Kasumi-1 (cell line): ENCODE measurements at regions not wholly inside any gene's neighbourhood (a gene's known extent, or its start where the extent isn't known, plus 50 kb on each side); places are given as distances from the start of the nearest gene placed in this dataset.

Experiments used
- DNase-seq, 2 experiments: peaks; one replicate each; lab custom pipeline; 2025; lab: John Stamatoyannopoulos, UW

DNA sequence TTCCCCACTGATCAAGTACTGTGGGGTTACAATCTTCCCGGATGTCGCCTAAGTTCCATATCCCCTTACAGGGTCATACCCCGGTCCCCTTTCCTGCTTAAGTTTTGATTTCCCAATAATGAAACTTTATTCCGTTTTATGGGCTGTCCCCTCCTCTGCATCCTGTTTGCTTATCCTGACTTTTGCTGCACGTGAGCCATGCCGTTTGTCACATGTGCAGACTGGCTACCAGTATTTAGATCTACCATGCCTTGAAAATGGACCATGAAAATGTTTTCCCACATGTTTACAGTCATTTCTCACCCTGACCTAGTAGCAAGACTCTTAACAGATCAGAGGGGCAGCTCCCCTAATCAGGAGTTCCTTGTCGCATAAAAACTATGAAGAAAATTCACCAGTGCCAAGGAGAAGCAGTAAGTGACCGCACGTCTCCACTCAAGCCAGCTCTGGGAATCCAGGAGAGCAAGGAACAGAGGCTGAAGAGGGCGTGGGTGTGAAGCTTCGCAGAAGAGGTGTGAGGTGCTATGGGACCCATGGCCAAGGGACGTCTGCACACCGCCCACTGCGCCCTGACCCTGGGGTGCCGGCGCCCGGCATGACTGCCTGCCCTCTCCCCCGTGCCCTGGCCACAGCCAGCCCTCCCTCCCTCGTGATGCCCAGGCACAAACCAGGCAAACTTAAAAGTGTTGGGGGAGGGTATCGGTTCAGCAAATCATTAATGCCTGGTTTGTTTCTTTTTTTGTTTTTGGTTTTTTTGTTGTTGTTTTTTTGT, 440.8 kb upstream of the SALL3 start:
- DNase-seq, result no peak

DNA sequence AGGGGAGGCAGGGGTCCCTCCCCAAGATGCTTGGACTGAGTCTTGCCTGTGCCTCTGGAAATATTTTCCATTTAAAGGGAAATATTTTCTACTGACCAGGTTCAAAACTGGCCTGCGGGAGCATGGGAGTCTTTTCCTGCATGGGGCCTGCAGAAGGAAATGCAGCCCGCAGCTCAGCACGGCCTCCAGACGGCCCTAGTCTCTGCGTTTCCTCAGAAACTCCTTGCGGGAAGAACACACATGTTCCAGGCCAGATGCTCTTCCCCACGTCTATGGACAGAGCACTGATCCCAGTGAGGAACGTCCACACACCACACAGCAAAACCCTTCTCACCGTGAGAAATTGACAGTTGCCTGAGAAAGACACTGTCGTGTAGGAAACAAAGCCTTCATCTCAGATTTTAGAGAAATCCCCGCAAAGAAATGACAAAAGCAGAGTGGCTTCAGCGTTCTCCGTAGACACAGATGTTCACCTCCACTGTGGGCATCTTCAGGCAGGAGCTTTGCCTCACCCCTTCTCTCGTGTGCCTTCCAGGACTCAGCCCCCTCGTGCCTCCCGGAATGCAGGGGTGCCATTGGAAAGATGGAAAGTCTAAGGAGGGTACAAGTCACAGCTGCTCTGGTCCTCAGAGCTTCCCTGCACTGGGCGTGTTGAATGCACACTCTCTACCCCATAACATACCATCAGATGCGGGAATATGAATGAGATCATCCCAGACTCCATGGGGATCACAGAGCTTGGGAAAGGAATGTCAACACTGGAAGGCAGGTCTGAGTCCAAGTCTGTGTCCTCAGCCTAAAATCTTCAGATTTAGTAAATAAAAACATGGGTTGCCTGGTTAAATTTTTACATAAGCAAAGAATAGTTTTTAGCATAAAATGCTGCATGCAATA, 438.7 kb upstream of the SALL3 start:
- no peak for DNase-seq

DNA sequence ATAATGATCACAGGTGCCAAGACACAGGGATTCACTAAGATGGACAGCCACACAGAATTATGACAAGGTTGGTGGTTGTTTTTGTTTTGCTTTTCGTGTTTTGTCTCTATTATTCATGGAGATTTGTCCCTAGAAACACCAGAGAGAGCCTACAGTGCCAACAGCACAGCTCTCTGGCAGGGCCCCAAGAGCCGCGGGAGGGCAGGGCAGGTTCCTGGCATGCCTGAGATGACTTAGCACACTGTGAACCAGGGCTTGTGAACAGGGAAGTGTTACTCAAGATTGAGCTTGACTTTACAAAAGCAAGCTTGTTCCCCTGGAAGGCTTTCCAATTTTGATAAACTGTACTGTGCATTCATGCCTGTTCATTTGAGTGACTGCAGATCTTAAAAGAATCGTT, 437.4 kb upstream of the SALL3 start:
- DNase-seq, result peak in 1 of 2 experiments; percentile 18

DNA sequence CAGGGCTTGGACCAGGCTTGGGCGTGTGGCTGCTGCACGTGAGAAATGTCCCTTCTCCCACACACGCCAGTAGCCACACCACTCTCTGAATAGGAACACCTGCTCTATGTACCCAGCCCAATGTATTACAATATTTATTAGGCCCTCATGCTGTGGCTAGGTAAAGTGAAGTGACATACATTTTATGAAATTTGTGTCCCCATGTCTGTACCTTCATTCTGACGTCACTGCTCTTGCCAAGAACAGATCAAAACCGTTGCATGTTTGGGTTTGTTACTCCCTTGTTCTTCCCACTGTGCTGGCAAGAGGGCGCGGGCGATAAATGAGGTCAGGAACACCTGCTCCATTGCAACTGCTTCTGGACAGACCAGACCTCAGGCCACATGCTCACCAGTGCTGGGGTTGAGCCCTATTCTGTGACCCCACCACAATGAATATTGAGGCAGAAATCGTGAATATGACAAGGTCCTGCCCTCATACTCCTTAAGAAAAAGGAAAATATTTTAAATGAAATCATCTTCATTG, 436.4 kb upstream of the SALL3 start:
- no peak for DNase-seq

DNA sequence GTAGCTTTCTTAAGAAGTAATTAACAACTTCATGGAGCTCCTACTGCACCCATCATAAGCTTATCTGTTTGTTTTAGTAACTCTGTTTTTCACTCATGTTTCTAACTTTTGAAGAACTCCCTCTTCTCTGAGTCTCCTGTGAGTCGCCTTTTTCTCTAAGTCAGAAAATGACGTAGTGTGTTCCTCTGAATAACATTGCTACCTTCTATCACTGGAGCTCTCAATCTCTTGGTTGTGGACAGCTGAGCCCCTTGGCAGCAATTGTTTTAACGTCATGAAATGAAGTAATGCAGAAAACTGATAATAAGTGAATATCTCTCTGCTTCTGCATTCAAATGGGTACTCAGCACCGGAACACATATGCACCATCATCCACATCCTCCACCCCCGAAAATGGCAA, 433.3 kb upstream of the SALL3 start:
- DNase-seq, result no peak

DNA sequence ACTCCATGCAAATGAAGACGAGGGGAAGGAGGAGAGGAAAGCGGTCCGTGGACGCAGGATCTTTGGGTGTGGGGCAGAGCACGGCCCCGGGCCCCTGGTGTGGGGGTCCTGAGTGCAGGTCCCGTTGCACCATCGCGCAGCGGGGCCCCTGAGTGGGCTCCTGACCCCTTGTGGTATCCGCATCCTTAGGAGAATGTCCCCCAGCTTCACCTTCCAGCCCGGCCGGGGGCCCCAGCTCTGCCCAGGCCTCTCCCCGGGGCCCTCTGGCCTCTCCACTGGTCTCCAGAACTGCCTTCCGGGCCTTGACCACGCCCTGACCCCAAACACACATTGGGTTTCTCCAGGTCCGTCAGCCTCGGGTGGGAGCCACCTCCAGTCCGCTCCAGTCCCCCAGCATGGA, 431.8 kb upstream of the SALL3 start:
- no peak for DNase-seq

DNA sequence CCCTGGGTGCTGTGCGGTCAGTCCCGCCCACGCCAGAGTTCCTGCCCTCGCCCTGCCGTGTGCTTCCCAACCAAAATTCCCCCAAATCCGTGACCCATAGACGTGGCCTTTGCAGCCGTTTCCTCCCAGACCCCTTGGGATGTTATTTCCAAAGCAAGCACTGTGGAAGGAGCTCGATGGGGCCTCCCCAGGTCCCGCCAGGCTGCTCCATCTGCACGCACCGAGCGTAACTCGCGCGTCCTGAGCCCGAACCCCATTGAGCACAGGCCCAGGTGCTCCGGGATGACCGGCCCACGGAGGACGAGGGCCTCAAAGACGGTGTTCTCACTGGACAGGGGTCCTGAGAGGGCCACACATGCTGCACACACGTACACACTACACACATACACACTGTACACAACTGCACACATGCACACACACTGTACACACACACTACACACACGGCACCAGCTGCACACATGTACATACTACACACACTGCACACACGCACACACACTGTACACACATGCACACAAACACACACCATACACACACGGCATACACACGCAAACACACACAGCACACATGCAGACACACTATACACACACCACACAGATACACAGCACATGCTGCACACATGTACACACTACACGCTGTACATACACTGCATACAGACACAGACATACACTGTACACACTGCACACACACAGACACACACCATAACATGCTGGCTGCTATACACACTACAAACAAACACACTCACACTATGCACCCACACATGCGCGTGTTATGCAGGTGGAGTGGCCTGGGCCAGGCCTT, 431.2 kb upstream of the SALL3 start:
- no peak for DNase-seq

DNA sequence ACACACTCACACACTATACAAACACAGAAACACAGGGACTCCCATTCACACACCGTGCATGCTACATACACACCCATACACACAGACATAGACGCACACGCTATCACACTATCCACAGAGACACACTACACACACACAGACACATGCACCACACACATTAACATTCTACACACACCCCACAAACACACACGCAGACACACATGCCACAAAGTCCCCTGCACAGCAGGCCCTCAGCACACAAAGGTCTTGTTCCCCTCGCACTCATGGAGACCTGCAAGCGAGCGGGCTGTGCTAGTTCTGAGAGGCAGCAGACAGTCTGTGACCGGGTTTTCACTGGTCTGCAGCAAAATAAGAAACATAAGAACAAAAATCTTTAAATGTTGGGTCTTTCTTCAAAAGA, 429.6 kb upstream of the SALL3 start:
- no peak for DNase-seq

DNA sequence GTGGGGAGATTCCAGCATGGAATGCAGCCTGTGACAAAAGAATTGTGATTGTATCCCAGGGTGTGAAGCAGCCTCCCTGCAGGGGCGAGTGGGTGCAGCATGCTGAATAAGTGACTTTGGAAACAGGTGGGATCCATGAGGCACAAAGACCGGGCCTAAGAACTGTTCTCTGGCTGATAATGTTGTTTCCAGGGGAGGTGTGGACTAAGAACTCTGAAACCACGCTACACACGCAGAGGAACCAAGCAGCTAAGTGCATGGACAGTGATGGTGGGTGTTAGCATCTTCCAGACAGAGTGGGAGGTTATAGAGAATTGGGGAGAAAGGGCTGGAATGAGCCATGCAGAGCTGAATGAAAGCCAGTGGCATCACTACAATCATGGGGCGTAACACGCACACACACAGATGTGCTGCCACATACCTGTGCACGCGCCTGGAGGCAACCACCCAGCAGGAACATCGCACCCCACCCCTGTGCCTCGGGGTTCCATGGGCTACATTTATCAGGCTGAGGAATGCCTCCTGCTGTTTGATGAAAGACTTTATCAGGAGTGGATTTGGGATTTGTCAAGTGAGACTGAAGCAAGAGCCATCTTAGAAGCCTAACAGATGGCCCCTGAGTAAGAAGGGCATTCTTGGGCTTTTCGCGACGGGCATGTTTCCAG, 424.5 kb upstream of the SALL3 start:
- no peak for DNase-seq

DNA sequence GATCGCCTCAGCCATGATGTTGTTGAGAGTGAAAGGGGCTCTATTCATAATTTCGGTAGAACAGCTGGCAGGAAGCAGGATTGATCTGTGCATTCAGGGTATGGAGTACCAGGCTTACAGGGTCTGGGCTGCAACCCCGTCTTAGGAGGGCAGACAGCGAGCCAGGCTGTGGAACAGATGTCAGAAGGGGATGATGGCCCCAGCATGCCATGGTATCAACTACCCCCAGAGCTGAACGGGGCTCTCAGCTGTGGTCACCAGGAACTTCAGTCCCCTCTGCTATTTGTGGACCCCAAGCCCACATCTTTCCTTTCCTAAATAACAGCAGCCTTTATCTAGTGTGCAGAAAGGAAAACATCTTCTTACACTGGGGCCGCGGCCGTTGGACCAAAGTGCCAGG, 422.2 kb upstream of the SALL3 start:
- no peak for DNase-seq

DNA sequence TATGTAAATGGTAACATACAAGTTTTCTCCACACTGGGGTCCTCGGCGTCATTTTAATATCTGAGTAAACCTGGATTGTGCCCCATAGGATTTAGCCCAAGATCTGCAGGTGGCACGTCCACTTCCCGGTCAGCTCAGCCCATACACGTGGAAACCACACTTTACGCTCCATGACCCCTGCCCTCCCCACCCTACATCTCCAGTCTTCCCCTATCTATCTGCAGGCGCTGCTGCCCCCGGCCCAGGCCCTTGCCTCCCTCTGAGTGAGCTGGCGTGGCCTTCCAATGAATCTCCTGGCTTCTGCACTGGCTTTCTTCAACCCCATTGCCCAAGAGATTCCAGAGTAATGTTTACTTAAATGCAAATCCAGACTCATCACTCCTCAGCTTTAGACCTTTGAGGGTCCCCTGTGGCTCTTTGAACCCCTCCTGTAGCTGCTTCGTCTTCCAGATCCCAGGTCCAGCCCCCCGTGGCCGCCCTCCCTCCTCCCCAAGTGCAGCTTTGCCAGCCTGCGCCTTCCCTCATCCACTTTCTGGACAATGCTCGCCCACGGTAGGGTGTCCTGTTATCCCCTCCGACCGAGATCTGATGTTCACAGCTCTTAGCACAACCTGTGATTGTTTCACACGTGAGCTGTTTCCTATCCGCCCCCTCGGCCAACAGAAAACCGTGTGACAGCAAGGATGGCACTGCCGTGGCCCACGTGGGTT, 421.4 kb upstream of the SALL3 start:
- no peak for DNase-seq

DNA sequence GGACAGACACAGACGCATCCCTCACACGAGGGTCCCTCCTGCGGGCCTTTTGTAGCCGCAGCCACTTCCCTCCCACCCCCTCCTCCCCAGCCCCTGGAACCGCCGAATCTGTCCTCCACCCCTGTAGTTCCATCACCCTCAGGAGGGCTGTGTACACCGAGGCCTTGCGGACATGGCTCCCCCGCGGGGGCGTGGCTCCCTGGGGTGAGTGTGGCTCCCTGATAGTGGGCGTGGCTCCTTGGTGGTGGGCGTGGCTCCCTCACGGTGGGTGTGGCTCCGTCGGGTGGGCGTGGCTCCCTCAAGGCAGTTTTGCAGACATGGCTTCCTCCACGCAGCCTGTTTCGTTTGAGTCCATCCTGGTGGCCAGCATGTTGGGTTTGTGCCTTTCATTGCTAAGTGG, 420.7 kb upstream of the SALL3 start:
- no peak for DNase-seq

DNA sequence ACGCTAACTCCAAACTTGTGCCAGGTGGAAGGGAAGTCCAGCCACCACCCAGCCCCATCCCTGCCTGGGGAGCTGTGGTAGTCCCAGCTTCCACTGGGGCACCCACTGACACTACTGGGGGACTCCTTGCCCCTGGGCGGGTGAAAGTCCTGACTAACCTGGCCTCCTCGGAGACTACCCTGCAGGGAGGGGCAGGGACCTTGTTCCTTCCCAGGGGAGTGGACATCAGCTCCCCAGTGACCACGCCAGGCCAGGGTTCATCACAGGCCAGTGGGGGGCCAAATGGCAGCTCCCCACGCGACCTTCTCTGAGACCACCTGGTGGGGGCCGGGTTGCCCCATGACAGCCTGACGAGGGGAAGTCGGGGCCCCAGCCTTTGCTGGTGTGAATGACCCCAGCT, 420.0 kb upstream of the SALL3 start:
- no peak for DNase-seq

DNA sequence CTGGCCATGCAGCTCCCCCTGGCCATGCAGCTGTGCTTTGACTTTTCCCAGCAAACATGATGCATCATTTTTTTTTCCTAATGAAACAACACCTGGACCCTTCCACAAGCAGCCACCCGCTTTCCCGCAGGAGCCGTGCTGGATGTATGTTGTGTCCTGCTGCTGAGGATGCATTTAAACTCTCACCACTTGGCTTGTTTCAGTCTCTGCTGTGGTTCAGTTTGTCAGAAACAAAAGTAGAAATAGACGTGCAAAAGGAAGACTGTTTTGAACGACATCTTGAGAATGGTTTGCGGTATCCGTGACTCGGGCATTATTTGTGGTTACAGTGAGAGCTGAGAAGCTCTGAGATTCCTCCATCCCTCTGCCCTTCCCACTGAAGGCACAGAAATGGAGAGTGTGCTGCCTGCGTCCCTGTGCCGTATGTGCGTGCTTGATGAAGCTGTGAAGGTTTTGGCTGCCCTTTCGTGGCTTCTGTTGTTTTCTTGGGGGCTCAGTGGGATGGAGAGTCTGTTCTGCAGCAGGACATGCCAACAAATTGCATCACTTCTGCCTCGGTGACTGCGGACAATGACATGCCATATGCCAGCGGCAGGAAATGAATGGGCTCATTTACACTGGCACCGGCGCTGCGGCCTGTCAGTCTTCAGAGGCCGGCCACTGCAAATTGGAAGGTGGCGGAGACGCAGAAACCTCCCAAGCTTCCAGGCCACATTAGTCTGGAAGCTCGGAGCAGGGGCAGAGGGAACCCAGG, 417.7 kb upstream of the SALL3 start:
- DNase-seq, result no peak

DNA sequence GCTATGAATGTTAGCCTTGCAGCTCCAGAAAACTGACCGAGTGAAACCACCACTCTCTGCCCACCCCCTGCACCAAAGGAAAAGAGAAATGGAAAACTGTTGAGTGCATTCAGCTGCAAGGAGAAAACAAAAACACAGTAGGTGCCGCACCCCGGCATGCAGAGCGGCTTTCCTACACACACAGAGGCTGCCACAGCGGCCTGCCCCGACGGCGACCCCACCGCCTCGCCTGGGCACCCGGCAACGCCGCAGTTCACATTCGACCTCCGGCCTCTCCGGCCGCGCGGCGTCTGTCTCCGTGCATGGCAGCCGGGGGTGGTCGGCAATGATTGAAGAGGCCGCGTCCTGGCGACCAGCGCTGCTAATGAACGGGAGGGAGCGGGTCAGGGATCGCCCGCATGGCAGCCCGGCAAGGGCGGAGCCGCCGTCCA, 417.1 kb upstream of the SALL3 start:
- no peak for DNase-seq

DNA sequence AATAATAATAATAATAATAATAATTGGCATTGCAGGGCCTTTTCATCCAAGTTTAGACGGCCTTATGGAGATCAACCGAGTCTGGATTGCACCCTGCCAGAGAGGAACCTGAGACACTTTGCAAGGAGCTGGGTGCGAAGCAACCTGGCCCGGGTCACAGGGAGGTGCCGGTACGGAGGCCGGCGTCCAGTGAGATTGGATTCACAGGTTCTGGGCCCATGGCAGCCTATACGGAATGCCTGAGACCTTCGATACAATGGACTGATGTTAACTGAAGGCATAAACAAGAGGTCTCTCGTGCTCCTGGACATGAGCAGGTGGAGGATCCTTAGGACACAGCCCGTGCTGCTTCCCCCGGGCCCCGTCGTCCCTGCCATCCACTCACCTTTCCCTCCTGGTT, 416.5 kb upstream of the SALL3 start:
- DNase-seq, result no peak

DNA sequence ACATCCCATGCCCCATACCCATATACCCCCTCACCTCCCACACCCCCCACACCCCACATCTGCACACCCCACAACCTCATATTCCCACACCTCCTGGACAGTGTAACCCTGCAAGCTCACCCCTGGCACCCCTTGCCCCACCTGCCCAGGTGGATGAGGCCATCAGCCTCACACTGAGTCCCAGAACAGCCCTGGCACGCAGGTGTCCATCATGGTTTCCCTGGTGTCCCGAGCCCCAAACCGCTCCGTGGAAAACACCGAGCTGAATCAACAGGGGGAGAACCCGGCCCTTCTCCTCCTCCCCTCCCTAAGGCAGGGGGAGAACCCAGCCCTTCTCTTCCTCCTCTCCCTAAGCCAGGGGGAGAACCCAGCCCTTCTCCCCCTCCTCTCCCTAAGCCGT, 415.6 kb upstream of the SALL3 start:
- DNase-seq, result no peak

DNA sequence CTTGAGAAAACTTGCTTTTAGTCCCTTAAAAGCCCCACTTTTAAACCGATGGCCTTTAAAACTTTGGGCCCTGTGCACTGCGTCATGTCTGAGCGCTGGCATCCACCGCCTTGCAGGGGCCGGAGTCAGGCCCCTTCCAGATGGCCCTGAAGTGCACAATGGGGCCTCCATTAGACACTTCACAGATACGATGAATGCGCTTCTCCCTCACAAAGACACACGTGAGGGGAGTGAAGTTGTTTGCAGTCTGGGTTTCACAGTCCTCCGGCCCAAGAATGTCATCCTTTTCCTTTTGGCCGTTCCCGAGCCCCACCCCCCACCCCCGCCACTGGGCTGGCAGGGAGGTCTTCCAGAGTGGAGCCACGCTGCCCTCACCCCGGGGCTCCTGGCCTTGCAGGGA, 415.1 kb upstream of the SALL3 start:
- DNase-seq, result no peak

DNA sequence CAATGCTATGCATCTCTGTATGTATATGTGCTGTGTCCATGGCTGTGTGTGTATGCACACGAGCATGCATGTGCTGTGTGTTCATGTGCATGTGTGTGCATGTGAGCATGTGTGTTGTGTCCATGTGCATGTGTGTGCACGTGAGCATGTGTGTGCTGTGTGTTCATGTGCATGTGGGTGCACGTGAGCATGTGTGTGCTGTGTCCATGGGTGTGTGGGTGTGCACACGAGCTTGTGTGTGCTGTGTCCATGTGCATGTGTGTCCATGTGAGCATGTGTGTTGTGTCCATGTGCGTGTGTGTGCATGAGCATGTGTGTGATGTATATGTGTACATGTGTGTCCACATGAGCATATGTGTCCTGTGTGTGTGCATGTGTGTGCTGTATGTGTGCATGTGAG, 414.4 kb upstream of the SALL3 start:
- DNase-seq, result no peak

DNA sequence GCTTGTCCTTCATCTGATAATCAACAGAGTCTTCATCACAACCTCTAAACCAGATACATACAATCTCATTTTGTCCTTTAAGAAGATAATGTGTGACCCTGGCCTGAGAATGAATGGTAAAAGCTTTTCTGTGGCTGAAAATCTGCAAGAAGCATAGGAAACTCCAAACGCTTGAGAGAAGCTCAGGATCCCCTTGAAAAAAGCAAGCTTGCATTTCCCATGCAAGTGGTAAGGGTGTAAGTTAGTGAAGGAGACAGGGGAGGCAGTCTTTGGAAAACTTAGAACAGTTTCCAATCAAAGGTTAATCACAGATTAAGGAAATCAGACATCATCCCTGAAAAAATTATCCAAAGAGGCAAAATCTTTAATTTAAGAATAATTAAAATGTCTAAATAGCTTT, 413.6 kb upstream of the SALL3 start:
- no peak for DNase-seq
